SK-N-SH (cell line): ENCODE measurements at regions not wholly inside any gene's neighbourhood (a gene's known extent, or its start where the extent isn't known, plus 50 kb on each side); places are given as distances from the start of the nearest gene placed in this dataset.

ENCODE experiments used
- EP300 ChIP-seq, 2 experiments: IDR thresholded peaks; 2 replicates each; pipeline versions ENCODE4 v1.4.0 to v1.6.1; 2012; ENCODE audit warnings: borderline replicate concordance in 1 of 2, low read depth in 1 of 2, low read length in 1 of 2
- MEF2A ChIP-seq: IDR thresholded peaks from 2 replicates; pipeline ENCODE4 v1.4.0; 2012; ENCODE audit warnings: low read depth, borderline replicate concordance
- RCOR1 ChIP-seq: fragments of 150-350 bp; IDR thresholded peaks from 2 replicates; pipeline ENCODE4 v1.6.1; 2017; ENCODE audit warnings: antibody characterized with exemption, low read length
- TAF1 ChIP-seq: IDR thresholded peaks from 2 replicates; pipeline ENCODE4 v1.6.1; 2012; ENCODE audit warnings: low read depth, mild to moderate bottlenecking, low read length, moderate library complexity, borderline replicate concordance
- TEAD4 ChIP-seq: IDR thresholded peaks from 2 replicates; pipeline ENCODE4 v1.4.0; 2012; ENCODE audit warnings: mild to moderate bottlenecking, borderline replicate concordance; ENCODE audit not compliant: insufficient read depth
- TF ChIP-seq, protein P1 (sequence below): fragments of 200-600 bp; sonication (generic); IDR thresholded peaks from 2 replicates; pipeline ENCODE4 v1.6.1; 2017; ENCODE audit warnings: antibody characterized with exemption, mild to moderate bottlenecking, moderate library complexity
- TF ChIP-seq, protein P2 (sequence below): IDR thresholded peaks from 2 replicates; pipeline ENCODE4 v1.4.0; 2012; ENCODE audit warnings: low read depth

DNA sequence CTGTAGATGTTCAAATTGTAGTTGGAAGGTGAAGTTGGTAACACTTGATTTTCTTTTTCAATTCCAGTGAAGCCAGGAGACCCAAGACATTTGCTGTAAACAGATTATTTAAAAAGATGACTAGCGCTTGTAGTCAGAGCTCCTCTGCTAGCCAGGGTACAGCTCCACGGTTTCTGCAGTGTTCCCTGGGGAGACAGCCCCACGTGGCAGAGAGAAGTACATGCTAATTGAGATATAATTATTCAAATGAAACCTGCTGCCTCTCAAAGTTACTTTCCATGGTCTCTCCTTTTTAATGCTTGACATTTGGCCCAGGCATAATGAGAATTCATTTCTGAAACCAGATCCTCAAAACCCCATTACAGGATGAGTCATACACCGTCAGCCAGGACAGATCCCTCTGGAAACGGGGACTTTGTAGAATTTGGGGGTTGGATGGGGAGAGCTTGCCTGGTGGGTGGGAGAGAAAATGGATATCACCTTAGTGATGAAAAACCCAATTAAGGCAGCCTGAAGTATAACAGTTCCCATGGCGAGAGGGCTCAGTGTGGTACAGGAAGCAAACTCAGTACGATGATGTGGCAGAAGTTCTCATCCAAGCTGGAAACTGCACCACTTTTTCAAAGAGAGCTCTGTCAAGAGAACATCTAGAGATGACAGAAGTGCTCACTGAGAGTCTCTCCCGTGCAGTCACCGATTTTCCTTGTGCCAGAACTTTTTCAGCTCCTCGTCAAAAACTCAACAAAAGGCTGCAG, 637.7 kb upstream of the TMEM132C start:
- TF ChIP-seq TEAD4 (no peak), RCOR1 (no peak), MEF2A (no peak), TAF1 (no peak), EP300 (IDR thresholded peaks at IDR 0.05; ENCODE audit: borderline replicate concordance in 1 of 2, low read depth in 1 of 2, low read length in 1 of 2) (no peak)
- TF ChIP-seq, protein P1, sequence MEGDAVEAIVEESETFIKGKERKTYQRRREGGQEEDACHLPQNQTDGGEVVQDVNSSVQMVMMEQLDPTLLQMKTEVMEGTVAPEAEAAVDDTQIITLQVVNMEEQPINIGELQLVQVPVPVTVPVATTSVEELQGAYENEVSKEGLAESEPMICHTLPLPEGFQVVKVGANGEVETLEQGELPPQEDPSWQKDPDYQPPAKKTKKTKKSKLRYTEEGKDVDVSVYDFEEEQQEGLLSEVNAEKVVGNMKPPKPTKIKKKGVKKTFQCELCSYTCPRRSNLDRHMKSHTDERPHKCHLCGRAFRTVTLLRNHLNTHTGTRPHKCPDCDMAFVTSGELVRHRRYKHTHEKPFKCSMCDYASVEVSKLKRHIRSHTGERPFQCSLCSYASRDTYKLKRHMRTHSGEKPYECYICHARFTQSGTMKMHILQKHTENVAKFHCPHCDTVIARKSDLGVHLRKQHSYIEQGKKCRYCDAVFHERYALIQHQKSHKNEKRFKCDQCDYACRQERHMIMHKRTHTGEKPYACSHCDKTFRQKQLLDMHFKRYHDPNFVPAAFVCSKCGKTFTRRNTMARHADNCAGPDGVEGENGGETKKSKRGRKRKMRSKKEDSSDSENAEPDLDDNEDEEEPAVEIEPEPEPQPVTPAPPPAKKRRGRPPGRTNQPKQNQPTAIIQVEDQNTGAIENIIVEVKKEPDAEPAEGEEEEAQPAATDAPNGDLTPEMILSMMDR = no peak
- TF ChIP-seq, protein P2, sequence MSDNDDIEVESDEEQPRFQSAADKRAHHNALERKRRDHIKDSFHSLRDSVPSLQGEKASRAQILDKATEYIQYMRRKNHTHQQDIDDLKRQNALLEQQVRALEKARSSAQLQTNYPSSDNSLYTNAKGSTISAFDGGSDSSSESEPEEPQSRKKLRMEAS = no peak
